Thyroid gland (tissue), 4 donors: ENCODE measurements at regions not wholly inside any gene's neighbourhood (a gene's known extent, or its start where the extent isn't known, plus 50 kb on each side); places are given as distances from the start of the nearest gene placed in this dataset.

Source experiments
- DNase-seq, 2 donors: peaks; one replicate each; pipeline ENCODE4 v3.0.0-alpha.2; 2019
- H3K27ac ChIP-seq, 3 donors: fragments of 200-600 bp; sonication (generic); 1 replicate in 2 of 3; 2 replicates in 1 of 3; pipeline ENCODE4 v1.5.1; 2016 to 2019; ENCODE audit warnings: mild to moderate bottlenecking in 1 of 3, moderate library complexity in 1 of 3
- H3K27me3 ChIP-seq: fragments of 200-600 bp; sonication (generic); one replicate; pipeline ENCODE4 v1.5.1; 2019
- H3K36me3 ChIP-seq, 2 donors: fragments of 200-600 bp; sonication (generic); one replicate each; pipeline ENCODE4 v1.5.1; 2016 to 2019
- H3K4me1 ChIP-seq, 2 donors: fragments of 200-600 bp; sonication (generic); one replicate each; pipeline ENCODE4 v1.5.1; 2017 to 2019
- H3K4me3 ChIP-seq, 3 donors: fragments of 200-600 bp; sonication (generic); replicated peaks in 1 of 3; 1 replicate in 2 of 3; 2 replicates in 1 of 3; pipeline ENCODE4 v1.5.1; 2016; ENCODE audit warnings: mild to moderate bottlenecking in 1 of 3
- H3K9me3 ChIP-seq: fragments of 200-600 bp; sonication (generic); one replicate; pipeline ENCODE4 v1.5.1; 2017
- CTCF ChIP-seq, 6 experiments: fragments of 200-600 bp in 3 of 6; fragments of 450-650 bp in 3 of 6; sonication (generic) in 3 of 6; IDR thresholded peaks; one replicate each; pipeline ENCODE4 v1.5.1; 2016 to 2019; ENCODE audit warnings: antibody characterized with exemption in 6 of 6, mild to moderate bottlenecking in 2 of 6, inconsistent platforms in 1 of 6, moderate library complexity in 1 of 6
- POLR2A ChIP-seq, 2 donors: fragments of 450-650 bp; IDR thresholded peaks; one replicate each; pipeline ENCODE4 v1.6.1; 2017; ENCODE audit warnings: antibody characterized with exemption in 2 of 2, mild to moderate bottlenecking in 2 of 2, moderate library complexity in 1 of 2
- WGBS, 2 donors: methylation state at CpG; one replicate each; pipeline ENCODE4 v1.1.5; 2017; 5-methylcytosine and 5-hydroxymethylcytosine counted together
- intact Hi-C: fragments of 100-400 bp; cut with DNase I; formaldehyde crosslinking; loops from one replicate; pipeline ENCODE4 v1.15.1; 2023

GRCh38 chr9:126061575-126061974 is 265.1 kb upstream of the MVB12B start:
- Histone ChIP-seq H3K36me3 (no peaks in the 10 kb centered on the region), H3K9me3 (no peaks in the 10 kb centered on the region), H3K27me3 (no peaks in the 10 kb centered on the region), H3K4me1 (no peaks in the 10 kb centered on the region), H3K27ac (no peak overlapping the region), H3K4me3 (no peak overlapping the region)
- TF ChIP-seq CTCF (IDR thresholded peaks at IDR 0.05), result no peak
- no peak for TF ChIP-seq POLR2A (IDR thresholded peaks at IDR 0.05)
- no peak for DNase-seq
- intact Hi-C loops, result no loop called here
- 59 to 75% methylated on average over 5 of the region's 5 CpGs for WGBS, 2 donors

GRCh38 chr9:126062158-126062886 is 264.3 kb upstream of the MVB12B start:
- no peaks in the 10 kb centered on the region for H3K36me3 ChIP-seq
- no peak for DNase-seq
- no peaks in the 10 kb centered on the region for H3K4me1 ChIP-seq
- WGBS, 2 donors, result 88 to 93% methylated on average over 11 of the region's 11 CpGs
- no peak overlapping the region for H3K4me3 ChIP-seq
- intact Hi-C loops, result no loop called here
- H3K9me3 ChIP-seq, result no peaks in the 10 kb centered on the region
- H3K27ac ChIP-seq, result no peak overlapping the region
- H3K27me3 ChIP-seq, result no peaks in the 10 kb centered on the region
- TF ChIP-seq POLR2A (IDR thresholded peaks at IDR 0.05) (no peak), CTCF (IDR thresholded peaks at IDR 0.05) (no peak)

- intact Hi-C loops, result no loop called here
- H3K9me3 ChIP-seq, result no peaks in the 10 kb centered on the region
- no peaks in the 10 kb centered on the region for H3K36me3 ChIP-seq
- H3K4me3 ChIP-seq, result no peak overlapping the region
- WGBS, 2 donors, result 76 to 94% methylated on average over 4 to 5 of the region's 5 CpGs
- DNase-seq, result no peak
- no peaks in the 10 kb centered on the region for H3K4me1 ChIP-seq
- no peak for TF ChIP-seq POLR2A (IDR thresholded peaks at IDR 0.05)
- TF ChIP-seq CTCF (IDR thresholded peaks at IDR 0.05), result no peak
- no peak overlapping the region for H3K27ac ChIP-seq
- no peaks in the 10 kb centered on the region for H3K27me3 ChIP-seq
Observed at GRCh38 chr9:126063326-126063725, 263.3 kb upstream of the MVB12B start.

- DNase-seq, result no peak
- H3K9me3 ChIP-seq, result no peaks in the 10 kb centered on the region
- H3K4me3 ChIP-seq, result no peak overlapping the region
- intact Hi-C loops, result no loop called here
- no peaks in the 10 kb centered on the region for H3K36me3 ChIP-seq
- no peak for TF ChIP-seq CTCF (IDR thresholded peaks at IDR 0.05)
- TF ChIP-seq POLR2A (IDR thresholded peaks at IDR 0.05), result no peak
- H3K27ac ChIP-seq, result no peak overlapping the region
- no peaks in the 10 kb centered on the region for H3K27me3 ChIP-seq
- WGBS, 2 donors, result 74 to 75% methylated on average over 4 to 5 of the region's 6 CpGs
- no peaks in the 10 kb centered on the region for H3K4me1 ChIP-seq
Observed at GRCh38 chr9:126066131-126066530, 260.5 kb upstream of the MVB12B start.

DNA sequence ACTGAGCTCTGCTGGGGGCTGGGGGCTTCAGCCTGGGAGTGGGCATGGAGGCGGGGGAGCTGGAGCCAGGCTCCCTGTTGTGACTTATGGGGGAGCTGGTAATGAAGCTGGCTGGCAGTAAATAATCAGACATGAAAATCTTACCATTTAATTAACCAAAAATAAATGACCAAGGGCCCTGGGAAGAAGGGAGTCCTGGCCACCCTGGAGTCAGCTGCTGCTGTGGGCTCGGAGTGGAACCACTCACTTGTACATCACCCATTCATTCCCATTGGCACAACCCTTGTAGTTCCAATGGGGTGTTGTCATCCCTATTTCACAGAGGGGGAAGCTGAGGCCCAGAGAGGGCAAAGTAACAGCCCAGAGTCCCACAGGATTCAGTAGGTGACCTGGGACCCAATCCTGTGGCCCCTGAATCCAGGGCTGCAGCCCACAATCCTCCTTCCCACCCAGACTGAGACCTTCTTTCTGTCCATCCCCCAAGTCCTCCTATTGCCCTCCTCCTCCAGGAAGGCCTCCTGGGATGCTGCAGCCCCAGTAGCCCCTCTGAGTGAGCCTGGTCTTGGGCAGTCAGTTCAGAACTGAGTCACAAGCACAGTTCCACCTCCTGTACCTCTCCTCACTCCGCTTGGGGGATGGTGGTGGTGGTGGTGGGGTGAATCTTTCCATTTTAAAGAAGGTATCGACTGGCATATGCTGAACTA is 259.4 kb upstream of the MVB12B start:
- Histone ChIP-seq H3K27ac (no peak overlapping the region), H3K4me3 (no peak overlapping the region), H3K9me3 (no peaks in the 10 kb centered on the region), H3K27me3 (no peaks in the 10 kb centered on the region), H3K4me1 (no peaks in the 10 kb centered on the region), H3K36me3 (no peaks in the 10 kb centered on the region)
- WGBS, 2 donors, result 75% methylated on average over 4 of the region's 4 CpGs
- DNase-seq, result no peak
- intact Hi-C loops, result no loop called here
- TF ChIP-seq CTCF (IDR thresholded peaks at IDR 0.05), result no peak
- no peak for TF ChIP-seq POLR2A (IDR thresholded peaks at IDR 0.05)
